Astrocyte (in vitro differentiated cells and primary cell): ENCODE measurements at regions not wholly inside any gene's neighbourhood (a gene's known extent, or its start where the extent isn't known, plus 50 kb on each side); places are given as distances from the start of the nearest gene placed in this dataset.

Source experiments
- DNase-seq: peaks from one replicate; pipeline ENCODE4 v3.0.0-alpha.2; 2010; ENCODE audit warnings: low read depth
- FAIRE-seq: peaks from 2 replicates; lab custom pipeline; 2011; peaks lifted over from hg19 to GRCh38; lab: Jason Lieb, UNC
- H2AFZ ChIP-seq: 2 replicates; pipeline ENCODE4 v1.6.0; 2012; ENCODE audit warnings: low read depth, low read length, inconsistent platforms
- H3K27ac ChIP-seq: 2 replicates; pipeline ENCODE4 v1.5.1; 2011; ENCODE audit warnings: low read depth, low read length, inconsistent platforms
- H3K27me3 ChIP-seq: 2 replicates; pipeline ENCODE4 v1.6.0; 2011; ENCODE audit warnings: low read length, inconsistent platforms; ENCODE audit not compliant: insufficient read depth
- H3K36me3 ChIP-seq: 2 replicates; pipeline ENCODE4 v1.5.1; 2011; ENCODE audit warnings: low read length, inconsistent platforms; ENCODE audit not compliant: insufficient read depth
- H3K4me1 ChIP-seq: 2 replicates; pipeline ENCODE4 v1.5.1; 2011; ENCODE audit warnings: low read length, inconsistent platforms; ENCODE audit not compliant: insufficient read depth
- H3K4me2 ChIP-seq: 2 replicates; pipeline ENCODE4 v1.6.0; 2012; ENCODE audit warnings: low read length, inconsistent platforms
- H3K4me3 ChIP-seq: 2 replicates; pipeline ENCODE4 v1.5.1; 2011; ENCODE audit warnings: low read depth, mild to moderate bottlenecking, low read length, inconsistent platforms; ENCODE audit not compliant: insufficient read depth
- H3K79me2 ChIP-seq: 2 replicates; pipeline ENCODE4 v1.6.0; 2012; ENCODE audit warnings: mild to moderate bottlenecking, low read length, inconsistent platforms; ENCODE audit not compliant: insufficient read depth
- H3K9ac ChIP-seq: 2 replicates; pipeline ENCODE4 v1.6.0; 2012; ENCODE audit warnings: mild to moderate bottlenecking, low read length, inconsistent platforms
- H3K9me3 ChIP-seq: 2 replicates; pipeline ENCODE4 v1.5.1; 2012; ENCODE audit warnings: low read depth, mild to moderate bottlenecking, low read length, inconsistent platforms; ENCODE audit not compliant: insufficient read depth
- H4K20me1 ChIP-seq: 2 replicates; pipeline ENCODE4 v1.6.0; 2012; ENCODE audit warnings: low read length, inconsistent platforms; ENCODE audit not compliant: insufficient read depth
- H3K27ac Mint-ChIP-seq: one replicate; pipeline ENCODE4 v1.8.0; 2021; ENCODE audit warnings: mild to moderate bottlenecking, mixed read lengths; ENCODE audit not compliant: unreplicated experiment
- H3K27me3 Mint-ChIP-seq: one replicate; pipeline ENCODE4 v1.8.0; 2021; ENCODE audit warnings: low read depth, mixed read lengths; ENCODE audit not compliant: unreplicated experiment
- H3K36me3 Mint-ChIP-seq: one replicate; pipeline ENCODE4 v1.8.0; 2021; ENCODE audit warnings: low read depth, mixed read lengths; ENCODE audit not compliant: unreplicated experiment
- H3K4me1 Mint-ChIP-seq: one replicate; pipeline ENCODE4 v1.8.0; 2021; ENCODE audit warnings: low read depth, mixed read lengths; ENCODE audit not compliant: unreplicated experiment
- H3K4me3 Mint-ChIP-seq: one replicate; pipeline ENCODE4 v1.8.0; 2021; ENCODE audit warnings: mild to moderate bottlenecking, moderate library complexity, mixed read lengths; ENCODE audit not compliant: unreplicated experiment
- H3K9me3 Mint-ChIP-seq: one replicate; pipeline ENCODE4 v1.8.0; 2021; ENCODE audit warnings: mild to moderate bottlenecking, mixed read lengths; ENCODE audit not compliant: unreplicated experiment
- EZH2 ChIP-seq: IDR thresholded peaks from 2 replicates; pipeline ENCODE4 v1.6.1; 2012; ENCODE audit warnings: mild to moderate bottlenecking, low read length, inconsistent platforms; ENCODE audit not compliant: insufficient read depth
- TF ChIP-seq, protein P1 (sequence below): IDR thresholded peaks from 2 replicates; pipeline ENCODE4 v1.5.1; 2011; ENCODE audit warnings: low read depth, mild to moderate bottlenecking, inconsistent platforms, low read length, moderate library complexity; ENCODE audit not compliant: insufficient read depth

DNA sequence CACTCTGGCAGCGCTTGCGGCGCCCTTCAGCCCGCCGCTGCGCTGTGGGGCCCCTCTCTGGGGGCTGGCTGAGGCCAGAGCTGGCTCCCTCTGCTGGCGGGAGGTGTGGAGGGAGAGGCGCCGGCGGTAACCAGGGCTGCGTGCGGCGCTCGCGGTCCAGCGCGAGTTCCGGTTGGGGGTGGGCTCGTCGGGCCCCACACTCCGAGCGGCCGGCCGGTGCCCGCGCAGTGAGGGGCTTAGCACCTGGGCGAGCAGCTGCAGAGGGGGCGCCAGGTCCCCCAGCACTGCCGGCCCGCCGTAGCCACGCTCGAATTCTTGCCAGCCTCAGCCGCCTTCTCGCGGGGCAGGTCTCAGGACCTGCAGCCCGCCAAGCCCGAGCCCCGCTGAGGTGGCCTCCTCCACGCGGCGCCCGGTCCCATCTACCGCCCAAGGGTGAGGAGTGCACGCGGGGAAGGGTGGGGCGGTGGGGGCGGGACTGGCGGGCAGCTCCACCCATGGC, 879.0 kb upstream of the SLITRK5 start:
- no peak overlapping the region for H3K4me3 Mint-ChIP-seq
- H3K27me3 ChIP-seq, result no peaks in the 10 kb centered on the region
- H3K27me3 Mint-ChIP-seq, result no peaks in the 10 kb centered on the region
- H3K4me1 Mint-ChIP-seq, result no peaks in the 10 kb centered on the region
- H2AFZ ChIP-seq, result no peak overlapping the region
- FAIRE-seq (no peak), DNase-seq (no peak)
- H3K9me3 ChIP-seq, result no peaks in the 10 kb centered on the region
- no peaks in the 10 kb centered on the region for H3K36me3 ChIP-seq
- H3K4me2 ChIP-seq, result no peak overlapping the region
- TF ChIP-seq EZH2, result no peak
- TF ChIP-seq, protein P1, sequence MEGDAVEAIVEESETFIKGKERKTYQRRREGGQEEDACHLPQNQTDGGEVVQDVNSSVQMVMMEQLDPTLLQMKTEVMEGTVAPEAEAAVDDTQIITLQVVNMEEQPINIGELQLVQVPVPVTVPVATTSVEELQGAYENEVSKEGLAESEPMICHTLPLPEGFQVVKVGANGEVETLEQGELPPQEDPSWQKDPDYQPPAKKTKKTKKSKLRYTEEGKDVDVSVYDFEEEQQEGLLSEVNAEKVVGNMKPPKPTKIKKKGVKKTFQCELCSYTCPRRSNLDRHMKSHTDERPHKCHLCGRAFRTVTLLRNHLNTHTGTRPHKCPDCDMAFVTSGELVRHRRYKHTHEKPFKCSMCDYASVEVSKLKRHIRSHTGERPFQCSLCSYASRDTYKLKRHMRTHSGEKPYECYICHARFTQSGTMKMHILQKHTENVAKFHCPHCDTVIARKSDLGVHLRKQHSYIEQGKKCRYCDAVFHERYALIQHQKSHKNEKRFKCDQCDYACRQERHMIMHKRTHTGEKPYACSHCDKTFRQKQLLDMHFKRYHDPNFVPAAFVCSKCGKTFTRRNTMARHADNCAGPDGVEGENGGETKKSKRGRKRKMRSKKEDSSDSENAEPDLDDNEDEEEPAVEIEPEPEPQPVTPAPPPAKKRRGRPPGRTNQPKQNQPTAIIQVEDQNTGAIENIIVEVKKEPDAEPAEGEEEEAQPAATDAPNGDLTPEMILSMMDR, result no peak
- no peak overlapping the region for H3K9ac ChIP-seq
- H3K27ac ChIP-seq, result no peak overlapping the region
- no peak overlapping the region for H3K4me3 ChIP-seq
- no peaks in the 10 kb centered on the region for H4K20me1 ChIP-seq
- H3K27ac Mint-ChIP-seq, result no peak overlapping the region
- no peaks in the 10 kb centered on the region for H3K79me2 ChIP-seq
- H3K4me1 ChIP-seq, result no peaks in the 10 kb centered on the region
- peaks cover 4% of the 10 kb centered on the region for H3K9me3 Mint-ChIP-seq
- H3K36me3 Mint-ChIP-seq, result no peaks in the 10 kb centered on the region

DNA sequence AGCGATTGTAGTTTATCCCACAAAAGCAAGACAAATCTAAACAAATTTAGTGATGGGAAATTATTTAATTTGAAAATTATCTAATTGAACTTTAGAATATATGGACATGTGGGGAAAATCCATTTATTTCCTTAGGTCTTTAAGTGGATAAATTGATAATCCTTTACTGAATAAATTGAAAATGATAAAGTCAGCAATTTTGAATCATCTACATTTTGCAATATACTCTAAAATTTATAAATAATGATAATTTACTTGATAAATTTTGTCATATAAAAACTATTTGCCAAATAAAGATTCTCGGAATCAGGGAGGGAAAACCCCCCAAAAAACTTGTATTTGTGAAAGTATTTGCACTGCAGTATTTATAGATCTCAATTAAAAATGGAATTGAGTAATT, 875.3 kb upstream of the SLITRK5 start:
- no peak overlapping the region for H3K9ac ChIP-seq
- no peak for DNase-seq
- no peak overlapping the region for H3K4me2 ChIP-seq
- Mint-ChIP-seq H3K27me3 (no peaks in the 10 kb centered on the region), H3K4me3 (no peak overlapping the region), H3K9me3 (peaks cover 6% of the 10 kb centered on the region), H3K27ac (no peak overlapping the region), H3K4me1 (peaks cover 2% of the 10 kb centered on the region), H3K36me3 (no peaks in the 10 kb centered on the region)
- H3K27me3 ChIP-seq, result no peaks in the 10 kb centered on the region
- H4K20me1 ChIP-seq, result no peaks in the 10 kb centered on the region
- no peaks in the 10 kb centered on the region for H3K79me2 ChIP-seq
- no peak overlapping the region for H3K4me3 ChIP-seq
- H3K36me3 ChIP-seq, result no peaks in the 10 kb centered on the region
- TF ChIP-seq EZH2, result no peak
- TF ChIP-seq, protein P1, result no peak
- no peaks in the 10 kb centered on the region for H3K4me1 ChIP-seq
- H3K27ac ChIP-seq, result no peak overlapping the region
- H3K9me3 ChIP-seq, result no peaks in the 10 kb centered on the region
- H2AFZ ChIP-seq, result no peak overlapping the region
- no peak for FAIRE-seq

DNA sequence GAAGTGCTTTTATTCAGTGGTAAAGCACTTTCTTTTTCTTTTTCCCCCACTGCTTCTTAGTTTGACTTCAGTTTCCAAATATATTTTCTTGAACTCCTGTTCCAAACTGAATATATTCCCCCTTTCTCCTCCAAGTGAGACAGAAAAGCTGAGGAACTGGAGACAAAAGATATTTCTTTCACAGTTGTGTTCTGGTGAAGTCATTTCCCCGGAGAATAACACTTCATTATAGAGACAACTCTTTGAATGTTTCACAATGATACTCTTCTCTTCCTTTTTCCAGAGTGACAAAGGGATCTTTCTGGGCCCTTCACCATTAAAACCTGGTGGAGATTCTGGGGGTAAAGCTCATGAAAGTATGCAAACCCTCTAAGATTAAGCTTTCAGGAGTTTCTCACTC, 860.8 kb upstream of the SLITRK5 start:
- no peaks in the 10 kb centered on the region for H3K9me3 Mint-ChIP-seq
- no peak overlapping the region for H3K9ac ChIP-seq
- H3K27me3 Mint-ChIP-seq, result no peaks in the 10 kb centered on the region
- no peak for FAIRE-seq
- H3K4me2 ChIP-seq, result no peak overlapping the region
- H3K9me3 ChIP-seq, result no peaks in the 10 kb centered on the region
- H3K4me1 ChIP-seq, result no peaks in the 10 kb centered on the region
- no peaks in the 10 kb centered on the region for H4K20me1 ChIP-seq
- H3K4me1 Mint-ChIP-seq, result no peaks in the 10 kb centered on the region
- no peak overlapping the region for H3K4me3 Mint-ChIP-seq
- no peaks in the 10 kb centered on the region for H3K27me3 ChIP-seq
- H3K27ac ChIP-seq, result no peak overlapping the region
- no peak overlapping the region for H3K27ac Mint-ChIP-seq
- H3K79me2 ChIP-seq, result no peaks in the 10 kb centered on the region
- H3K4me3 ChIP-seq, result no peak overlapping the region
- no peaks in the 10 kb centered on the region for H3K36me3 Mint-ChIP-seq
- no peak for DNase-seq
- TF ChIP-seq EZH2, result no peak
- TF ChIP-seq, protein P1, result no peak
- H3K36me3 ChIP-seq, result no peaks in the 10 kb centered on the region
- no peak overlapping the region for H2AFZ ChIP-seq
